Vagina (tissue), 2 donors: ENCODE measurements at regions not wholly inside any gene's neighbourhood (a gene's known extent, or its start where the extent isn't known, plus 50 kb on each side); places are given as distances from the start of the nearest gene placed in this dataset.

Source experiments
- CTCF ChIP-seq, 3 experiments: fragments of 450-650 bp in 2 of 3; fragments of 200-600 bp in 1 of 3; sonication (generic) in 1 of 3; IDR thresholded peaks; one replicate each; pipeline ENCODE4 v1.5.1; 2017 to 2019; ENCODE audit warnings: antibody characterized with exemption in 3 of 3, mild to moderate bottlenecking in 2 of 3, moderate library complexity in 2 of 3
- POLR2A ChIP-seq, 2 donors: fragments of 450-650 bp; IDR thresholded peaks; one replicate each; pipeline ENCODE4 v1.6.1; 2017; ENCODE audit warnings: antibody characterized with exemption in 2 of 2, mild to moderate bottlenecking in 2 of 2, moderate library complexity in 2 of 2
- POLR2AphosphoS5 ChIP-seq, 2 donors: sonication (generic); formaldehyde crosslinking; IDR thresholded peaks; one replicate each; pipeline ENCODE4 v1.9.0; 2017; ENCODE audit warnings: antibody characterized with exemption in 2 of 2, mild to moderate bottlenecking in 2 of 2, low read depth in 1 of 2; ENCODE audit not compliant: insufficient read depth in 1 of 2

GRCh38 chr16:17930280-17930679 lies 406.3 kb downstream of the NPIPA8 start:
- no peak for TF ChIP-seq CTCF (IDR thresholded peaks at IDR 0.05)
- no peak for TF ChIP-seq POLR2A (IDR thresholded peaks at IDR 0.05)
- TF ChIP-seq POLR2AphosphoS5 (IDR thresholded peaks at IDR 0.05; ENCODE audit: insufficient read depth in 1 of 2, low read depth in 1 of 2): no peak
